ENCODE measurements at regions not wholly inside any gene's neighbourhood (a gene's known extent, or its start where the extent isn't known, plus 50 kb on each side); places are given as distances from the start of the nearest gene placed in this dataset.

- no peak overlapping the region for H2AFZ ChIP-seq (ENCODE audit: low read length)
- no peak overlapping the region for H2AK5ac ChIP-seq (ENCODE audit: low read depth, low read length)
- no peak overlapping the region for H3K14ac ChIP-seq (ENCODE audit: insufficient read length)
- no peak overlapping the region for H4K91ac ChIP-seq (replicated peaks; ENCODE audit: insufficient read length, low read length)
- DNase-seq (ENCODE audit: low read depth in 1 of 2, low spot score in 2 of 2) (no peak), FAIRE-seq (no peak)
- no peak overlapping the region for H4K8ac ChIP-seq (ENCODE audit: extremely low read depth, insufficient read depth, low read length)
- H3K9me3 ChIP-seq (ENCODE audit: insufficient read depth in 2 of 2, low read depth in 1 of 2, low read length in 1 of 2), result no peaks in the 10 kb centered on the region; a peak in 1 of 4 replicates
- H3K56ac ChIP-seq (replicated peaks; ENCODE audit: insufficient read length, low read depth, low read length), result no peak overlapping the region
- H3K4me3 ChIP-seq (ENCODE audit: extremely low read depth in 1 of 4, insufficient read depth in 2 of 4, low read depth in 3 of 4, low read length in 4 of 4), result no peak overlapping the region
- no peak overlapping the region for H3K23ac ChIP-seq (ENCODE audit: insufficient read length)
- no peak overlapping the region for H2BK15ac ChIP-seq (ENCODE audit: low read length)
- no peak overlapping the region for H2BK20ac ChIP-seq (ENCODE audit: low read length)
- TF ChIP-seq ZNF274 (IDR thresholded peaks at IDR 0.05; ENCODE audit: borderline replicate concordance, extremely low read depth, low read length) (no peak), SAP30 (IDR thresholded peaks at IDR 0.05; ENCODE audit: insufficient read depth, insufficient replicate concordance, low read length) (no peak), BCL11A (IDR thresholded peaks at IDR 0.05; ENCODE audit: low read depth in 2 of 2, low read length in 2 of 2) (no peak)
- H3K36me3 ChIP-seq (ENCODE audit: control insufficient read depth in 2 of 4, insufficient read depth in 4 of 4, low read length in 3 of 4), result no peaks in the 10 kb centered on the region
- H3K79me2 ChIP-seq (ENCODE audit: control insufficient read depth in 1 of 2, insufficient read depth in 2 of 2, low read length in 2 of 2), result no peaks in the 10 kb centered on the region
- no peak overlapping the region for H3K9ac ChIP-seq (replicated peaks in 1 of 4; ENCODE audit: extremely low read depth in 1 of 4, low read depth in 3 of 4, low read length in 3 of 4)
- H2BK5ac ChIP-seq (ENCODE audit: low read depth, low read length), result no peak overlapping the region
- no peaks in the 10 kb centered on the region for H4K20me1 ChIP-seq (replicated peaks in 1 of 2; ENCODE audit: control insufficient read depth in 1 of 2, insufficient read depth in 2 of 2, low read length in 2 of 2)
- no peaks in the 10 kb centered on the region for H3K23me2 ChIP-seq (ENCODE audit: low read depth, low read length)
- no peaks in the 10 kb centered on the region for H3K27me3 ChIP-seq (replicated peaks in 1 of 4; ENCODE audit: control insufficient read depth in 3 of 4, extremely low read depth in 1 of 4, insufficient read depth in 3 of 4, low read length in 3 of 4)
- no peak overlapping the region for H4K5ac ChIP-seq (ENCODE audit: insufficient read length, low read depth, low read length)
- H3K27ac ChIP-seq (ENCODE audit: low read depth, low read length), result no peak overlapping the region
- H3K4me1 ChIP-seq (replicated peaks in 1 of 4; ENCODE audit: control insufficient read depth in 3 of 4, insufficient read depth in 4 of 4, low read length in 3 of 4), result peaks cover 0 to 6% (median 2%) of the 10 kb centered on the region in 4 experiments; a peak in 3 of 7 replicates
- no peak overlapping the region for H2BK12ac ChIP-seq (ENCODE audit: low read depth, low read length)
- no peak overlapping the region for H3K4ac ChIP-seq (replicated peaks; ENCODE audit: insufficient read length, low read depth, low read length)
- 73% methylated on average over 3 of the region's 3 CpGs; no CpG with 5 or more reads in 1 of the 2 experiments for WGBS, 2 experiments (ENCODE audit: extremely low coverage in 1 of 2, insufficient coverage in 1 of 2, insufficient read length in 1 of 2, insufficient replicate concordance in 2 of 2, low coverage in 1 of 2, low lambda C conversion rate in 2 of 2, missing lambda C conversion rate in 1 of 2)
- no peak overlapping the region for H3K18ac ChIP-seq (ENCODE audit: extremely low read depth, low read length)
- H3K4me2 ChIP-seq (ENCODE audit: insufficient read depth in 1 of 2, low read depth in 2 of 2, low read length in 2 of 2), result no peak overlapping the region
- H2BK120ac ChIP-seq (replicated peaks; ENCODE audit: low read depth, low read length), result no peak overlapping the region
- POLR2A ChIA-PET (ENCODE audit: partially characterized antibody), result no interaction called here
- H3K79me1 ChIP-seq (ENCODE audit: low read depth, low read length), result no peaks in the 10 kb centered on the region
- CTCF ChIA-PET (ENCODE audit: partially characterized antibody), result no interaction called here
Measured at GRCh38 chr15:93195109-93195508, 106.1 kb upstream of the RGMA start.

All from H1 (cell line).